HG02610 (cell line): ENCODE measurements at regions not wholly inside any gene's neighbourhood (a gene's known extent, or its start where the extent isn't known, plus 50 kb on each side); places are given as distances from the start of the nearest gene placed in this dataset.
"Not testable (repeated sequence)": the region's sequence is repeated elsewhere in the genome, so short reads cannot be mapped to it uniquely, and the experiment has no call there.

ENCODE experiments used
- ATAC-seq: cut with Tn5 transposase; IDR thresholded peaks from one replicate; pipeline ENCODE4 v1.9.1; 2021; ENCODE audit warnings: mild to moderate bottlenecking, moderate library complexity; ENCODE audit not compliant: unreplicated experiment

DNA sequence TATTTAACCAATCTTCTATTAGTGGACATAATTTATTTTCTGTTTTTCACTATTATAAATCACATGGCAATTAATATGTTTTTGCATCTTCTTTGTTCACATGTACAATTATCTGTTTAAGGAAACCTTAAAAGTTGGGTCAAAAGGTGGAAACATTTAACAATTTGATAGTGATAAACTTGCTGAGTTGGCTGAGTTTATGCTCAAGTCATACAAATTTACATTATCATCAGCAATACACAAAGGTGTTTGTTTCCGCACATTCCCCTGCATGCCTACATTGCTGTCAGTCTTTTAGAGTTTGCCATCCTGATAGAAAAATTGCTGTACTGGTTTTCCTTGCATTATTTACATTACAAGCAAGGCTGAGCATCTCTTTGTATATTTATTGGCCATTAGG, 139.5 kb downstream of the KCNRG start:
- no peak for ATAC-seq

DNA sequence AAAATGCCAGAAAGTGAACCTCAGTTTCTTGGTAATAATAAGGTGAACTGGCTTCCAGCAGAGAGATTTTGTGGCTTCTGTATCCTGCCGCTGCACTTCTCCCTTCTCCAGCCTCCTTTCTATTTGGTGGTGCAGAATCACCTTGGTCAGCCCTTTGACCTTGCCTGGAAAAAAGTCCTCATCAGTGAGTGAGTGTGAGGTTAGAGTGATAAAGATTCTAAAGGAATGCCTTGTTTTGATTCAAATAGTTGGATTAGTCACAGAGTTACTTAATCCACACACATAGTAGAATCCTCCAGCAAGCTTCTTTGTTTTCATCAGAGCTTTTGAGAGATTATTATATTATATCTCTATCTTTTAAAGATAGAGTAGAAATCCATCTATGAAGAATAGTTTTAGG, 140.9 kb downstream of the KCNRG start:
- ATAC-seq = no peak

GRCh38 chr13:50156561-50157127, 141.4 kb downstream of the KCNRG start:
- no peak for ATAC-seq

GRCh38 chr13:50158385-50159165, 143.3 kb downstream of the KCNRG start:
- ATAC-seq = peak; percentile 85

DNA sequence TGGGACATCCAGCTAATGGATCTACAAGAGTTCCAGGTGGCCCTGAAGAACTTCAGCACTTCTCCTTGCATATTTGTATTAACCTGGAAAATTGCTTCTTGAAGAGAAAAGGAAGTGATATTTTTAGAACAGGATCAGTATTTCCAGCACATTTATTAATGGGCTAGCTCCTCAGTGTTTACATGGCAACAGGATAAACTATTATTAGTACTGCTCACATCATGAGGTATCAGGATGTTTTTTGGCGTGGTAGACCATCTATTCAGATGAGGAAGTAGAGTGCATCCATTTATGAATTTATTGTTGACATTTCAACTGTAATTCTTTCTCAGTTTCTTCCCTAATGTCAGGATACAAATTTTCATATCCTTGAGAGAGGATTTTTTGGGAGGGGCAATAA, 144.4 kb downstream of the KCNRG start:
- no peak for ATAC-seq

DNA sequence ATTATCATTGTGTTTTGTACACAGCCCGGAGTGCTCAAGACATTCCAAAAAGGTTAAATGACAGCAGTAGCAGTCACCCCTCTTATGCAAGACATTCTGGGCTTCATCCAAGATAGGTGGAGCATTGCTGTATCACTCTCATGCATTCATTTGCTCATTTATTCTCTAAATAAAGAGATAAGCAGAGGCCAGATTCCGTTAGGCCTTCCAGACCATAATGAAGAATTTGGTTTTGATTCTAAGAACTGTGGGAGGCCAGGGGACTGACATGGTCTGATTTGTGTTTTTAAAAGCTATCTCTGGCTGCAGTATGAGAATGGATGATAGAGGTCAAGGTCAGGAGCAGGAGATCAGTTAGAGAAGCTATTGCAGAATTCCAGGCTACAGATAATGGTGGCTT, 145.8 kb downstream of the KCNRG start:
- ATAC-seq = no peak

DNA sequence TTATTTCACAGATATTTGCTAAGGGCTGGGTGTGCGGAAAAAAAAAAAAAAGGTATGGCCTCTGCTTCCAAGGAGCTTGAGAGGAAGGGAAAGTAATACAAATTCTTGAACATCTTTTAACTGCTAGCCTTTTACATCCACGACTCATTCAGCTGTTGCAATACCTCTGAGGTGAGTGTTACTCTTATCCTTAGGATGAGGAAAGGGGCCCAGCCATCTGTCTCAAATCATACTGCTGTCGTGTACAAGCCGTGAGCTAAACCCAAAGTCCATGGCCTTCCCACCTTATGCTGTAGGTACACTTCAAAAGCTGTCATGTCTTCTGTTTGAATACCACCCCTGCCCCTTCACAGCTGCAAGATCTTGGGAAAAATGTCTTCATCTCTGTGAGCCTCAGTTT, 146.8 kb downstream of the KCNRG start:
- ATAC-seq = no peak

DNA sequence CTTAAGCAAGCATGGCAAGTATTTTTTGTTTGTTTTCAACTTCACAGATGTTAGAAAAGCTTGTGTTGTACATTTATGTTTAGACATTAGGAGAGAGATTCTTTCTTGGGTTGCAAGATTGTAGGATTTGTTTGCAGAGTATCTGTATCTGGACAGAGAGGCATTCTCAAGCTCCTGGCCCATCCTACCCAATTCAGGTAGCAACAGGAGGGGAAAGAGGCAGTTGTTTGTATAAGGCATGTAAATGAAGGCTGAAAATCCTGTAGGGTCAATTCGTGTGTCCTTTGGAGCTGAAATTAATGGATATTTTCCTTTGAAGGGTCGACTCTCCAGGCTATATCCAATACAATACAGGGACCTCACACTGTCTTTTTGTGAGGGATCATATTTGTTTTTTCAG, 147.3 kb downstream of the KCNRG start:
- ATAC-seq = no peak

DNA sequence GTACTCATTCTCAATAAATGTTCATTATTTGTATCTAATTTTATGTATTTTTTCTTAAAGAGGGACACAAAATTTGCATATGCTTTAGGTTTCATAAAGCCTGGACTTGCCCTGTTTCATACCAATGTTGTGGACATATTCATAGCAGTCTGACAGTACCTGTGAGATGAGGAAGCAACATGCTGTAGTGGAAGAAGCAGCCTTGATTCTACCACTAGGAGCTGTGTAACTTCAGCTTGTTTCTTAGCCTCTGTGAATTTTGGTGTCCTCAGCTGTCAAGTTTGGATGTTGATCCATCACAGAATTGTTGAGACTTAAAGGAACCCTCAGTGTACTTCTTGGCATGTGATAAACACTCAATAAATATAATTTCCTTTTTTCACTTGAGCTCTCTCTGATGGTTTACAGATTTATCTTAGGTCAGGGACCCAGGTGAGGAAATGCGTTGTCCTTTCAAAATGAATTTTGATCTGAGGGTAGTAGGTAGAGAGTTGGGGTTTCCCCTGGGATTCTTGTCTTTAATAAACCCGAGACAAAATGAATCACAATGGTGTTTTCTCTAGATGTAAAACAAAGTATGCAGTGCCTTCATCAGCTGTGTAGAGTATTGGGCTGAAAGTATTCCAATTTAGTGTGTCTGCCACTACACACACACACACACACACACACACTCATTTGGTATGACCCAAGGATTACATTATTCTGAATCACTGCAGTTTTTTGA, 152.1 kb downstream of the KCNRG start:
- peak; percentile 86 for ATAC-seq

DNA sequence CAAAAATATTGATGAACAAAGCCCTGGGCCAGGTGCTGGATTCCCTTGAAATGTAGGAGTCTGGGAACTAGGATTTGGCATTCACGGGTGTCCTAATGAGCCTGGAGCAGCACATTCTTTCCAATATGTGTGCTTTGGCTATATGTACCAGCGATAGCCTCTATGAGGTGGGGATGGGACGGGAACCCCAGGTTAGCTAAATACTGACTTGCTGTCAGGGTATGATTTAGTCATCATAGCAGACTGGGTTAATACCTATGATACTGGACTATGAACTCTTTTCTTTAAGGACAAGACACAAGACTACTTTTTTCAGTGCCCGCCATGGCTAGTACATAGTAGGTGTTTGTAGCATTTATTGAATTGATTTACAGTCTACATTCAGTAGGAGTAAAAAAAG, 152.7 kb downstream of the KCNRG start:
- ATAC-seq = no peak

DNA sequence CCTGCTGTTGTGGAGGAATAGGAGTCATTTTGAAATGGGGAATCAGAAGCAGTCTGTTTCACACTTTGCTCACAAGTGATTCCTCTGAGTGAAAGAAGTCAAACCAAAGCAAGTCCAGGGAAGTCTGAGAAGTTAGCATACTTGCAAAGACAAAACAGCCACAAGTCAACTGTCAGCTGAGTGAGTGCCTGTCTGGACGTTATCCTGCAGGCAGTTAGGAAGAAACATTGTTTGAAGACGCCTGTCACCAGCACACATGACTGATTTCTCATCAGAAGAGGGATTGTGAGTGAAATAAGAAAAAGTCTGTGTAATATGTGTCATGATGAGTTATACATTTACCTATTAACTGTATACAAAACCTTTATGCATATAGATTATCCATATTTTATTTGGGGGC, 153.5 kb downstream of the KCNRG start:
- ATAC-seq = no peak

GRCh38 chr13:50170447-50171037, 155.3 kb downstream of the KCNRG start:
- no peak for ATAC-seq

DNA sequence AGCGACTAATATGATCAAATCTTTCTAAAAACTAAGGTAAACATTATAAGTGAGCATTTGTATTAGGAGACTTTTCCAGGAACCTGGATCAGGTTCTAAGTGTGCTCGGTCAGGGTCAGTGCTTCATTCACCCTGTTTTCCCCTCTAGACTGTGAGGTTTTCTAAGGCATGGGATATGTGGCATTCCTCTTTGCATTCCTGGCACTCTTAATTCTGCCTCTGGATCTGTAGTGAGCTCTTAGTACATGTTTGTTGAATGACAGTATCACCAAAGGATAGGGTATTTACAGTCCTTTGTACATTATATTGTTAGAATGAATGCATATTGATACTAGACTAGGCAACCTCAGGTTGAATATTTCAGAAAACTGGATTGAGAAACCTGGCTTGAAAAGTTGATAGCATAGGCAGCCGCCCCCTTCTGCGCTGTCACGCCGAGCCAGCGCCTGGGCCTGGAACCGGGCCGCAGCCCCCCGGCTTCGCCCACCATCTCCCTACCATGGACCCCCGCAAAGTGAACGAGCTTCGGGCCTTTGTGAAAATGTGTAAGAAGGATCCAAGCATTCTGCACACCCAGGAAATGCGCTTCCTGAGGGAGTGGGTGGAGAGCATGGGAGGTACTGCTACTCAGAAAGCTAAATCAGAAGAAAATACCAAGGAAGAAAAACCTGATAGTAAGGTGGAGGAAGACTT, 156.5 kb downstream of the KCNRG start:
- no peak for ATAC-seq

DNA sequence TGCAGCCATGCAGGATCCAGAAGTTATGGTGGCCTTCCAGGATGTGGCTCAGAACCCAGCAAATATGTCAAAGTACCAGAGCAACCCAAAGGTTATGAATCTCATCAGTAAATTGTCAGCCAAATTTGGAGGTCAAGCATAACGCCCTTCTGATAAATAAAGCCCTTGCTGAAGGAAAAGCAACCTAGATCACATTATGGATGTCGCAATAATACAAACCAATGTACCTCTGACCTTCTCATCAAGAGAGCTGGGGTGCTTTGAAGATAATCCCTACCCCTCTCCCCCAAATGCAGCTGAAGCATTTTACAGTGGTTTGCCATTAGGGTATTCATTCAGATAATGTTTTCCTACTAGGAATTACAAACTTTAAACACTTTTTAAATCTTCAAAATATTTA, 157.8 kb downstream of the KCNRG start:
- ATAC-seq = not testable (repeated sequence)

- no peak for ATAC-seq
Observed at GRCh38 chr13:50174630-50175029, 159.4 kb downstream of the KCNRG start.

GRCh38 chr13:50179977-50180376, 164.7 kb downstream of the KCNRG start:
- no peak for ATAC-seq

DNA sequence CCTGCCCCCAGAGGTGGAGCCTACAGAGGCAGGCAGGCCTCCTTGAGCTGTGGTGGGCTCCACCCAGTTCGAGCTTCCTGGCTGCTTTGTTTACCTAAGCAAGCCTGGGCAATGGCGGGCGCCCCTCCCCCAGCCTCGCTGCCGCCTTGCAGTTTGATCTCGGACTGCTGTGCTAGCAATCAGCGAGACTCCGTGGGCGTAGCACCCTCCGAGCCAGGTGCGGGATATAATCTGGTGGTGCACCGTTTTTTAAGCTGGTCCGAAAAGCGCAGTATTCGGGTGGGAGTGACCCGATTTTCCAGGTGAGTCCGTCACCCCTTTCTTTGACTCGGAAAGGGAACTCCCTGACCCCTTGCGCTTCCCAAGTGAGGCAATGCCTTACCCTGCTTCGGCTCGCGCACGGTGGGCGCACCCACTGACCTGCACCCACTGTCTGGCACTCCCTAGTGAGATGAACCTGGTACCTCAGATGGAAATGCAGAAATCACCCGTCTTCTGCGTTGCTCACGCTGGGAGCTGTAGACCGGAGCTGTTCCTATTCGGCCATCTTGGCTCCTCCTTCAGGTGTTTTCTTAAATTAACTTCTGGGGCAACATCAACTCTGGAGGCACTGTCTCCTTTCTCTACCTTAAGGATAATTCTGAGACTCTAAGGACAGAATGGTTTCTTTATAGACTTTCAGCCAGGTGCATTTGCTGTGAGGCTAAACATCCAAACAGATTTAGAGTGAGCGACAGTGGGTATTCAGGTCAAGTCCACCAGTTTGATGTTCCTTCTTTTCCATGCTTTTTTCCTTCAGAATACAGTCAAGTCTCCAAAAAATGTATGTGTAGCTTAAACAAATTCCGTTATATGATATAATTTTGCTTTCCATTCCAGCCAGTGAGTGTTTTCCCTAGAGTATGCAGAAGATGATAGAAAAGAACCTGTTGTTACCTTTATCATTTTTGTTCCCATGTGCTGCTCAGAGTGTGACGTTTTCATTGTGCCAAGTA, 170.8 kb downstream of the KCNRG start:
- ATAC-seq = not testable (repeated sequence)

DNA sequence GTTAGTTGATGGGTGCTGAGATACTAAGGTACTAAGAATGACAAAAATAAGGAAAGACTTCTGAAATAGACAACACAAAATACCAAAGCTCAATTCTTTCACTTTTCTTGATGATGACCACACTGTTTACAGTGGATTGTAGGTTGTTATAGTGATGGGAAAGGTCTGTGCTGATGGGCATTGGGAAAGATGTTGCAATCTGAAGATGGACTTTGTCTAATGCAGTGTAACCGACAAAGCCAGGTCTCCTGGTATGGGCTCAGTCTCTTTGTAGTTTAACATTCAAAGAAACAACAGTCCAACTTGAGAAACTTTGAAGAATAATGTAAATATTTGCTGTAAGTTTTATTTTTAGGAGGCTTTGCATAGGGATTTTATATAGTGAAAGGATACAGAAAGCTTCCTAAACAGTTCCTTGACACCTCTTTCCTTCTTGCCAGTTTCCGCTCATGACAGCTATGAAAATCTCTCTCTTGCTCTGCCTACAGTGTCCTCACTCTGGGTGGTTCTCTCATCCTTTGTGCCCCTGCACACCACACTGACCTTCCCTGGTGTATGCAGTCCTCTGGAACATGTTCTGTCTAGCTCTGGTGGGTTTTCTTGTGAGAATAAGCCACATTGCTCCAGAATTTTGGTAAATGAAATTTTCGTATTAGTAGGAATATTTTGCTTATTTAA, 172.2 kb downstream of the KCNRG start:
- no peak for ATAC-seq

- ATAC-seq = no peak
Observed at GRCh38 chr13:50188696-50189095, 173.5 kb downstream of the KCNRG start.
